Spleen (tissue), 11 donors: ENCODE measurements at regions not wholly inside any gene's neighbourhood (a gene's known extent, or its start where the extent isn't known, plus 50 kb on each side); places are given as distances from the start of the nearest gene placed in this dataset.

Source experiments
- DNase-seq: peaks from one replicate; pipeline ENCODE4 v3.0.0-alpha.2; 2020
- H3K27ac ChIP-seq, 8 donors: fragments of 200-600 bp; sonication (generic) in 7 of 8; 1 replicate in 4 of 8; 2 replicates in 4 of 8; pipeline versions ENCODE4 v1.5.0 to v1.8.0; 2016 to 2021; ENCODE audit warnings: inconsistent platforms in 4 of 8, mild to moderate bottlenecking in 4 of 8, moderate library complexity in 1 of 8
- H3K27me3 ChIP-seq, 7 donors: fragments of 200-600 bp; sonication (generic) in 6 of 7; replicated peaks in 1 of 7; 1 replicate in 4 of 7; 2 replicates in 3 of 7; pipeline versions ENCODE4 v1.5.0 to v1.8.0; 2016 to 2021; ENCODE audit warnings: inconsistent platforms in 3 of 7, mild to moderate bottlenecking in 1 of 7
- H3K36me3 ChIP-seq, 6 donors: fragments of 200-600 bp; sonication (generic) in 5 of 6; 1 replicate in 4 of 6; 2 replicates in 2 of 6; pipeline versions ENCODE4 v1.5.0 to v1.8.0; 2016 to 2021; ENCODE audit warnings: inconsistent platforms in 2 of 6
- H3K4me1 ChIP-seq, 6 donors: fragments of 200-600 bp; sonication (generic) in 5 of 6; 1 replicate in 3 of 6; 2 replicates in 3 of 6; pipeline versions ENCODE4 v1.5.0 to v1.8.0; 2016 to 2021; ENCODE audit warnings: inconsistent platforms in 3 of 6
- H3K4me3 ChIP-seq, 8 donors: fragments of 200-600 bp; sonication (generic) in 7 of 8; 1 replicate in 4 of 8; 2 replicates in 4 of 8; pipeline versions ENCODE4 v1.5.0 to v1.8.0; 2016 to 2021; ENCODE audit warnings: inconsistent platforms in 4 of 8, mild to moderate bottlenecking in 4 of 8, moderate library complexity in 2 of 8
- H3K9me3 ChIP-seq, 8 donors: fragments of 200-600 bp; sonication (generic) in 7 of 8; 1 replicate in 4 of 8; 2 replicates in 4 of 8; pipeline versions ENCODE4 v1.5.0 to v1.8.0; 2016 to 2021; ENCODE audit warnings: inconsistent platforms in 4 of 8
- CTCF ChIP-seq, 11 experiments: fragments of 200-600 bp in 7 of 11; fragments of 450-650 bp in 4 of 11; sonication (generic) in 4 of 11; IDR thresholded peaks in 8 of 11; conservative IDR thresholded peaks in 3 of 11; 1 replicate in 7 of 11; 2 replicates in 4 of 11; pipeline versions ENCODE4 v1.4.0 to v1.8.0; 2016 to 2021; ENCODE audit warnings: antibody characterized with exemption in 11 of 11, inconsistent platforms in 4 of 11, mild to moderate bottlenecking in 1 of 11
- POLR2A ChIP-seq, 3 donors: fragments of 450-650 bp; IDR thresholded peaks; one replicate each; pipeline ENCODE4 v1.5.1; 2017; ENCODE audit warnings: antibody characterized with exemption in 3 of 3, mild to moderate bottlenecking in 1 of 3
- POLR2AphosphoS5 ChIP-seq, 3 donors: sonication (generic); formaldehyde crosslinking; IDR thresholded peaks; one replicate each; pipeline ENCODE4 v1.5.1; 2017; ENCODE audit warnings: antibody characterized with exemption in 3 of 3
- WGBS, 5 donors: extraction: QIAGEN DNeasy Blood & Tissue Kit in 3 of 5; methylation state at CpG; one replicate each; pipeline versions ENCODE4 v1.1.5 to v1.1.7; 2013 to 2018; 5-methylcytosine and 5-hydroxymethylcytosine counted together
- intact Hi-C: fragments of 100-400 bp; cut with DNase I; formaldehyde crosslinking; loops from one replicate; pipeline ENCODE4 v1.15.0; 2023; ENCODE audit warnings: low total_unique reads
- donor health status: healthy with polysubstance abuse.
- donor health status: DM: no; HTN: no; CAD: no; lungs with moderate emphysema.
- donor health status: DM: no; HTN: no; CAD: no.
- donor health status: Bipolar disorder and iron deficiency.
- donor health status: healthy.
- donor health status: DM: no; HTN: no; CAD: no.
- donor health status: DM: yes; HTN: yes; CAD: no.

- Histone ChIP-seq H3K36me3 (no peaks in the 10 kb centered on the region), H3K4me1 (no peaks in the 10 kb centered on the region), H3K27ac (no peak overlapping the region), H3K4me3 (no peak overlapping the region), H3K9me3 (peaks cover 0 to 12% (median 8%) of the 10 kb centered on the region in 8 donors), H3K27me3 (no peaks in the 10 kb centered on the region)
- TF ChIP-seq POLR2AphosphoS5 (IDR thresholded peaks at IDR 0.05), result no peak
- TF ChIP-seq CTCF (IDR thresholded peaks at IDR 0.05 in 8 of 11, conservative IDR thresholded peaks at IDR 0.05 in 3 of 11), result no peak
- no peak for TF ChIP-seq POLR2A (IDR thresholded peaks at IDR 0.05)
- 81 to 89% (median 87%) methylated on average over 8 of the region's 8 CpGs for WGBS, 5 donors
- no peak for DNase-seq
- intact Hi-C loops, result no loop called here
Measured at GRCh38 chr18:26794230-26795101, 71.0 kb downstream of the AQP4 start.

GRCh38 chr18:26792661-26793060 lies 72.8 kb downstream of the AQP4 start:
- WGBS, 5 donors, result 86 to 98% (median 96%) methylated on average over 1 of the region's 1 CpG
- no peaks in the 10 kb centered on the region for H3K4me1 ChIP-seq
- H3K36me3 ChIP-seq, result no peaks in the 10 kb centered on the region
- TF ChIP-seq CTCF (IDR thresholded peaks at IDR 0.05 in 8 of 11, conservative IDR thresholded peaks at IDR 0.05 in 3 of 11) (no peak), POLR2AphosphoS5 (IDR thresholded peaks at IDR 0.05) (no peak), POLR2A (IDR thresholded peaks at IDR 0.05) (no peak)
- no peaks in the 10 kb centered on the region for H3K27me3 ChIP-seq
- H3K9me3 ChIP-seq, result no peaks in the 10 kb centered on the region
- intact Hi-C loops, result no loop called here
- H3K27ac ChIP-seq, result no peak overlapping the region
- no peak for DNase-seq
- no peak overlapping the region for H3K4me3 ChIP-seq

- intact Hi-C loops, result no loop called here
- no peak for TF ChIP-seq CTCF (IDR thresholded peaks at IDR 0.05 in 8 of 11, conservative IDR thresholded peaks at IDR 0.05 in 3 of 11)
- no peak for TF ChIP-seq POLR2A (IDR thresholded peaks at IDR 0.05)
- TF ChIP-seq POLR2AphosphoS5 (IDR thresholded peaks at IDR 0.05), result no peak
- no peak for DNase-seq
- H3K4me1 ChIP-seq, result no peaks in the 10 kb centered on the region
- no peaks in the 10 kb centered on the region for H3K36me3 ChIP-seq
- no peak overlapping the region for H3K4me3 ChIP-seq
- no peak overlapping the region for H3K27ac ChIP-seq
- no peaks in the 10 kb centered on the region for H3K27me3 ChIP-seq
- H3K9me3 ChIP-seq, result no peaks in the 10 kb centered on the region
Measured at GRCh38 chr18:26791676-26792075, 73.8 kb downstream of the AQP4 start.

- TF ChIP-seq CTCF (IDR thresholded peaks at IDR 0.05 in 8 of 11, conservative IDR thresholded peaks at IDR 0.05 in 3 of 11) (no peak), POLR2A (IDR thresholded peaks at IDR 0.05) (no peak), POLR2AphosphoS5 (IDR thresholded peaks at IDR 0.05) (no peak)
- Histone ChIP-seq H3K4me3 (no peak overlapping the region), H3K36me3 (no peaks in the 10 kb centered on the region), H3K4me1 (no peaks in the 10 kb centered on the region), H3K27me3 (no peaks in the 10 kb centered on the region), H3K9me3 (no peaks in the 10 kb centered on the region), H3K27ac (no peak overlapping the region)
- intact Hi-C loops, result no loop called here
- WGBS, 5 donors, result 61 to 75% (median 69%) methylated on average over 1 of the region's 1 CpG
- no peak for DNase-seq
Measured at GRCh38 chr18:26784599-26784998, 80.9 kb downstream of the AQP4 start.
